H1 (cell line): ENCODE measurements at regions not wholly inside any gene's neighbourhood (a gene's known extent, or its start where the extent isn't known, plus 50 kb on each side); places are given as distances from the start of the nearest gene placed in this dataset.

Source experiments
- EP300 ChIP-seq, 2 experiments: IDR thresholded peaks; 1 replicate in 1 of 2; 2 replicates in 1 of 2; pipeline ENCODE4 v1.6.1; 2011 to 2012; ENCODE audit warnings: low read depth in 2 of 2, low read length in 2 of 2, mild to moderate bottlenecking in 2 of 2, borderline replicate concordance in 1 of 2, inconsistent platforms in 1 of 2, moderate library complexity in 1 of 2
- GABPA ChIP-seq: IDR thresholded peaks from 2 replicates; pipeline ENCODE4 v1.6.1; 2011; ENCODE audit warnings: mild to moderate bottlenecking, low read length, moderate library complexity, borderline replicate concordance; ENCODE audit not compliant: insufficient read depth
- SIX5 ChIP-seq: IDR thresholded peaks from 2 replicates; pipeline ENCODE4 v1.6.1; 2011; ENCODE audit warnings: mild to moderate bottlenecking, low read depth, low read length
- SP1 ChIP-seq: IDR thresholded peaks from 2 replicates; pipeline ENCODE4 v1.6.1; 2011; ENCODE audit warnings: low read depth, low read length
- TF ChIP-seq, protein P1 (sequence below), 3 experiments: IDR thresholded peaks; 1 replicate in 2 of 3; 2 replicates in 1 of 3; pipeline versions ENCODE4 v1.5.1 to v1.6.1; 2011; ENCODE audit warnings: low read length in 3 of 3, mild to moderate bottlenecking in 3 of 3, inconsistent platforms in 2 of 3, low read depth in 1 of 3, moderate library complexity in 1 of 3; ENCODE audit not compliant: insufficient read depth in 1 of 3; ENCODE audit errors: control extremely low read depth in 1 of 3
- TF ChIP-seq, protein P2 (sequence below): fragments of 300-600 bp; sonication (generic); IDR thresholded peaks from 2 replicates; pipeline ENCODE4 v1.7.1; 2012; ENCODE audit warnings: low read length, moderate library complexity, mild to moderate bottlenecking, inconsistent platforms; ENCODE audit not compliant: insufficient replicate concordance
- TF ChIP-seq, protein P3 (sequence below): IDR thresholded peaks from 2 replicates; pipeline ENCODE4 v1.6.1; 2011; ENCODE audit warnings: low read length, improper control_type of control experiment

DNA sequence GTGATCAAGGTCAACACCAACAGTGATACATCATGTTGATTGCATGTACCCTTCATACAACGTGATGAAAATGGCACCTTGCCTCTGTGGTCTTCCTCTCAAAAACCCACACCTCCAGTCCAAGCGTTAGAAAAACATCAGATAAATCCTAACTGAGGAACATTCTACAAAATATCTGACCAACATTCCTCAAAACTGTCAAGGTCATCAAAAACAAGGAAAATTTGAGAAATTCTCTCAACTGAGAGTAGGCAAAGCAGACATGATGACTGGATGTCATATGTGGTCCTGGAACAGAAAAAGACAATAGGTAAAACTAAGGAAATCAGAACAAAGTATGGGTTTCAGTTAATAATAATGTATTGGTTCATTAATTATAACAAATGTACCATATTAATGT lies 64.0 kb upstream of the POU2AF1 start:
- TF ChIP-seq, protein P1, sequence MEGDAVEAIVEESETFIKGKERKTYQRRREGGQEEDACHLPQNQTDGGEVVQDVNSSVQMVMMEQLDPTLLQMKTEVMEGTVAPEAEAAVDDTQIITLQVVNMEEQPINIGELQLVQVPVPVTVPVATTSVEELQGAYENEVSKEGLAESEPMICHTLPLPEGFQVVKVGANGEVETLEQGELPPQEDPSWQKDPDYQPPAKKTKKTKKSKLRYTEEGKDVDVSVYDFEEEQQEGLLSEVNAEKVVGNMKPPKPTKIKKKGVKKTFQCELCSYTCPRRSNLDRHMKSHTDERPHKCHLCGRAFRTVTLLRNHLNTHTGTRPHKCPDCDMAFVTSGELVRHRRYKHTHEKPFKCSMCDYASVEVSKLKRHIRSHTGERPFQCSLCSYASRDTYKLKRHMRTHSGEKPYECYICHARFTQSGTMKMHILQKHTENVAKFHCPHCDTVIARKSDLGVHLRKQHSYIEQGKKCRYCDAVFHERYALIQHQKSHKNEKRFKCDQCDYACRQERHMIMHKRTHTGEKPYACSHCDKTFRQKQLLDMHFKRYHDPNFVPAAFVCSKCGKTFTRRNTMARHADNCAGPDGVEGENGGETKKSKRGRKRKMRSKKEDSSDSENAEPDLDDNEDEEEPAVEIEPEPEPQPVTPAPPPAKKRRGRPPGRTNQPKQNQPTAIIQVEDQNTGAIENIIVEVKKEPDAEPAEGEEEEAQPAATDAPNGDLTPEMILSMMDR (IDR thresholded peaks at IDR 0.05; ENCODE audit: control extremely low read depth in 1 of 3, insufficient read depth in 1 of 3, low read depth in 1 of 3, low read length in 3 of 3), result no peak
- TF ChIP-seq, protein P2, sequence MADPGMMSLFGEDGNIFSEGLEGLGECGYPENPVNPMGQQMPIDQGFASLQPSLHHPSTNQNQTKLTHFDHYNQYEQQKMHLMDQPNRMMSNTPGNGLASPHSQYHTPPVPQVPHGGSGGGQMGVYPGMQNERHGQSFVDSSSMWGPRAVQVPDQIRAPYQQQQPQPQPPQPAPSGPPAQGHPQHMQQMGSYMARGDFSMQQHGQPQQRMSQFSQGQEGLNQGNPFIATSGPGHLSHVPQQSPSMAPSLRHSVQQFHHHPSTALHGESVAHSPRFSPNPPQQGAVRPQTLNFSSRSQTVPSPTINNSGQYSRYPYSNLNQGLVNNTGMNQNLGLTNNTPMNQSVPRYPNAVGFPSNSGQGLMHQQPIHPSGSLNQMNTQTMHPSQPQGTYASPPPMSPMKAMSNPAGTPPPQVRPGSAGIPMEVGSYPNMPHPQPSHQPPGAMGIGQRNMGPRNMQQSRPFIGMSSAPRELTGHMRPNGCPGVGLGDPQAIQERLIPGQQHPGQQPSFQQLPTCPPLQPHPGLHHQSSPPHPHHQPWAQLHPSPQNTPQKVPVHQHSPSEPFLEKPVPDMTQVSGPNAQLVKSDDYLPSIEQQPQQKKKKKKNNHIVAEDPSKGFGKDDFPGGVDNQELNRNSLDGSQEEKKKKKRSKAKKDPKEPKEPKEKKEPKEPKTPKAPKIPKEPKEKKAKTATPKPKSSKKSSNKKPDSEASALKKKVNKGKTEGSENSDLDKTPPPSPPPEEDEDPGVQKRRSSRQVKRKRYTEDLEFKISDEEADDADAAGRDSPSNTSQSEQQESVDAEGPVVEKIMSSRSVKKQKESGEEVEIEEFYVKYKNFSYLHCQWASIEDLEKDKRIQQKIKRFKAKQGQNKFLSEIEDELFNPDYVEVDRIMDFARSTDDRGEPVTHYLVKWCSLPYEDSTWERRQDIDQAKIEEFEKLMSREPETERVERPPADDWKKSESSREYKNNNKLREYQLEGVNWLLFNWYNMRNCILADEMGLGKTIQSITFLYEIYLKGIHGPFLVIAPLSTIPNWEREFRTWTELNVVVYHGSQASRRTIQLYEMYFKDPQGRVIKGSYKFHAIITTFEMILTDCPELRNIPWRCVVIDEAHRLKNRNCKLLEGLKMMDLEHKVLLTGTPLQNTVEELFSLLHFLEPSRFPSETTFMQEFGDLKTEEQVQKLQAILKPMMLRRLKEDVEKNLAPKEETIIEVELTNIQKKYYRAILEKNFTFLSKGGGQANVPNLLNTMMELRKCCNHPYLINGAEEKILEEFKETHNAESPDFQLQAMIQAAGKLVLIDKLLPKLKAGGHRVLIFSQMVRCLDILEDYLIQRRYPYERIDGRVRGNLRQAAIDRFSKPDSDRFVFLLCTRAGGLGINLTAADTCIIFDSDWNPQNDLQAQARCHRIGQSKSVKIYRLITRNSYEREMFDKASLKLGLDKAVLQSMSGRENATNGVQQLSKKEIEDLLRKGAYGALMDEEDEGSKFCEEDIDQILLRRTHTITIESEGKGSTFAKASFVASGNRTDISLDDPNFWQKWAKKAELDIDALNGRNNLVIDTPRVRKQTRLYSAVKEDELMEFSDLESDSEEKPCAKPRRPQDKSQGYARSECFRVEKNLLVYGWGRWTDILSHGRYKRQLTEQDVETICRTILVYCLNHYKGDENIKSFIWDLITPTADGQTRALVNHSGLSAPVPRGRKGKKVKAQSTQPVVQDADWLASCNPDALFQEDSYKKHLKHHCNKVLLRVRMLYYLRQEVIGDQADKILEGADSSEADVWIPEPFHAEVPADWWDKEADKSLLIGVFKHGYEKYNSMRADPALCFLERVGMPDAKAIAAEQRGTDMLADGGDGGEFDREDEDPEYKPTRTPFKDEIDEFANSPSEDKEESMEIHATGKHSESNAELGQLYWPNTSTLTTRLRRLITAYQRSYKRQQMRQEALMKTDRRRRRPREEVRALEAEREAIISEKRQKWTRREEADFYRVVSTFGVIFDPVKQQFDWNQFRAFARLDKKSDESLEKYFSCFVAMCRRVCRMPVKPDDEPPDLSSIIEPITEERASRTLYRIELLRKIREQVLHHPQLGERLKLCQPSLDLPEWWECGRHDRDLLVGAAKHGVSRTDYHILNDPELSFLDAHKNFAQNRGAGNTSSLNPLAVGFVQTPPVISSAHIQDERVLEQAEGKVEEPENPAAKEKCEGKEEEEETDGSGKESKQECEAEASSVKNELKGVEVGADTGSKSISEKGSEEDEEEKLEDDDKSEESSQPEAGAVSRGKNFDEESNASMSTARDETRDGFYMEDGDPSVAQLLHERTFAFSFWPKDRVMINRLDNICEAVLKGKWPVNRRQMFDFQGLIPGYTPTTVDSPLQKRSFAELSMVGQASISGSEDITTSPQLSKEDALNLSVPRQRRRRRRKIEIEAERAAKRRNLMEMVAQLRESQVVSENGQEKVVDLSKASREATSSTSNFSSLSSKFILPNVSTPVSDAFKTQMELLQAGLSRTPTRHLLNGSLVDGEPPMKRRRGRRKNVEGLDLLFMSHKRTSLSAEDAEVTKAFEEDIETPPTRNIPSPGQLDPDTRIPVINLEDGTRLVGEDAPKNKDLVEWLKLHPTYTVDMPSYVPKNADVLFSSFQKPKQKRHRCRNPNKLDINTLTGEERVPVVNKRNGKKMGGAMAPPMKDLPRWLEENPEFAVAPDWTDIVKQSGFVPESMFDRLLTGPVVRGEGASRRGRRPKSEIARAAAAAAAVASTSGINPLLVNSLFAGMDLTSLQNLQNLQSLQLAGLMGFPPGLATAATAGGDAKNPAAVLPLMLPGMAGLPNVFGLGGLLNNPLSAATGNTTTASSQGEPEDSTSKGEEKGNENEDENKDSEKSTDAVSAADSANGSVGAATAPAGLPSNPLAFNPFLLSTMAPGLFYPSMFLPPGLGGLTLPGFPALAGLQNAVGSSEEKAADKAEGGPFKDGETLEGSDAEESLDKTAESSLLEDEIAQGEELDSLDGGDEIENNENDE, result no peak
- TF ChIP-seq SIX5 (no peak), EP300 (IDR thresholded peaks at IDR 0.05; ENCODE audit: borderline replicate concordance in 1 of 2, low read depth in 2 of 2, low read length in 2 of 2) (no peak), SP1 (no peak), GABPA (no peak)
- TF ChIP-seq, protein P3, sequence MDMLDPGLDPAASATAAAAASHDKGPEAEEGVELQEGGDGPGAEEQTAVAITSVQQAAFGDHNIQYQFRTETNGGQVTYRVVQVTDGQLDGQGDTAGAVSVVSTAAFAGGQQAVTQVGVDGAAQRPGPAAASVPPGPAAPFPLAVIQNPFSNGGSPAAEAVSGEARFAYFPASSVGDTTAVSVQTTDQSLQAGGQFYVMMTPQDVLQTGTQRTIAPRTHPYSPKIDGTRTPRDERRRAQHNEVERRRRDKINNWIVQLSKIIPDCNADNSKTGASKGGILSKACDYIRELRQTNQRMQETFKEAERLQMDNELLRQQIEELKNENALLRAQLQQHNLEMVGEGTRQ, result no peak
